Stimulated activated CD4-positive, alpha-beta T cell treated with anti-CD3 and anti-CD28 coated beads, TNF-alpha, amount 100 ng/mL, for 4 hours (primary cell): ENCODE measurements at regions not wholly inside any gene's neighbourhood (a gene's known extent, or its start where the extent isn't known, plus 50 kb on each side); places are given as distances from the start of the nearest gene placed in this dataset.
"Not testable (repeated sequence)": the region's sequence is repeated elsewhere in the genome, so short reads cannot be mapped to it uniquely, and the experiment has no call there.

Experiments
- DNase-seq, 3 experiments: peaks; one replicate each; pipeline ENCODE4 v3.0.0-alpha.2; 2020; ENCODE audit warnings: low read depth in 3 of 3

- DNase-seq = no peak
Observed at GRCh38 chr1:243996223-243996622, 54.9 kb upstream of the ZBTB18 start.

DNA sequence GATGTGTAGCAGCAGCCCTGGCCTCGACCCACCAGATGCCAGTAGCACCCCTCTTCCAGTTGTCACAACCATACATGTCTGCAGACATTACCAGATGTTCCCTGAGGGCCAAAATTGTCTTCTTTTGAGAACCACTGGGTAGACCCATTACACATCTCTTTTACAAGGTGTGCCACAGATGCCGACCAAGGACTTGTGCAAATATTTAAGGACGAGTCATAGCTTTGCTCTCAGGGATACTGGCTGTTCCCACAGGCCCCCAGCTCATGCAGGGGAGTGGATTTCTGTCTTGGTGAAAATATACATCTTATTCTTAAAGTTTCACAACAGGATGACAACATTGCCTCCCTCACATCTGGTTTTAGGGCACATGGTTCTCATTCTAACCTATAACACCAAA lies 59.4 kb upstream of the ZBTB18 start:
- DNase-seq = no peak

DNA sequence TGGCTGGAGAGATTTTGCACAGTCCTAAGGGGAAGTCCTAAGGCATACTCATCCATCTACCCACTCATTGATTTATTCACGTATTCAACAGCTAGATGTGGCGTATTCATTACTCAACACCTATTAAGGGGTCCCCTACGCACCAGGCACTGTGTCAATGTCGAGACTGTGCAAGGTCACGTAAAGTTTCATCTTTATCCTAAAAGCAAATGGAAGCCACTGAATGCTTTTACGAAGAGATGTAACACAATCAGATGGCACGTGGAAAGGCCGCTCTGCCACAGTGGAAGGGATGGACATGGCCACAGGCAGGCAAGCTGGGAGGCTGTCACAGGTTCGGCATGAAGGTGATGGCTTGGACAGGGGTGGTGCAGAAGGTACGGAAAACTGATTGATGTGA lies 66.3 kb upstream of the ZBTB18 start:
- DNase-seq = no peak

DNA sequence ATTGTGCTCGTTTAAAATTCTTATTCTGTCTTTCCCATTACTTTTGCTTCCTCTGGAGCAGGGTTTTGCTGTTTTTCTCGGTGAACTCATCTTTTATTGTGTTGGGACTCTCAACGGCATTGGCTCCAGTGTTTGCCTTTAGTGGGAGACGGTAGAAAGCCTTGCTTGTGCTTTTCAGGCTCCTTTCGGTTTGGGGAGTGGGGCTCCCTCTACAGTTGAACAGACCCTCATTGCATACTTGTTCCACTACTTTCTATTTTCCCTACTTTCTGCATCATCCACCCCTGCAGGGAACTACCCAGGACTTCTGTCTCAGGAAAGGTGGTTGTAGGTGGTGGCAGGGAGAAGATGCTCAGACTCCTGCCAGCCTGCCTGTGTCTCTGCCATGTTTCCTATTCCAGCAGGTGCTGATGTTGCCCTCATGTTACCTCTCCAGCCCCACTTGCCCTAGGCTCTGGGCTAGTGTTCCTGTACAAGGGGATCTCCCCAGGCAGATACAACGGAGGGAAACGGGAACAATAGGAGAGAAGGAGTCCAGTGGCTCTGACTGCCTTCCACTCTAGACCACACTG lies 68.5 kb upstream of the ZBTB18 start:
- DNase-seq = no peak

DNA sequence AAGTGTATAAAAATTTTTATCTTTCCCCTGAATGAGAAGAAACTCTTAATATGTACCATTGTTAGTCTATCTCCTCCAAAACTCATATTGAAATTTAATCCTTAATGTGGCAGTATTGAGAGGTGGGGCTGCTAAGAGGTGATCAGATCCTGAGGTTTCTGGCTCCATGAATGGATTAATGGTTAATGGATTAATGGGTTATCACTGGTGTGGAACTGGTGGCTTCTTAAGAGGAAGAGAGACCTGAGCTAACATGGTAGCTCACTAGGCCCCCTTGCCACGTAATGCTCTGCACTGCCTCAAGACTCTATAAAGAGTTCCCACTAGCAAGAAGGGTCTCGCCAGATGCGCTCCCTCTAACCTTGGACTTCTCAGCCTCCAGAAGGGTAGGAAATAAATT lies 70.6 kb upstream of the ZBTB18 start:
- no peak for DNase-seq

DNA sequence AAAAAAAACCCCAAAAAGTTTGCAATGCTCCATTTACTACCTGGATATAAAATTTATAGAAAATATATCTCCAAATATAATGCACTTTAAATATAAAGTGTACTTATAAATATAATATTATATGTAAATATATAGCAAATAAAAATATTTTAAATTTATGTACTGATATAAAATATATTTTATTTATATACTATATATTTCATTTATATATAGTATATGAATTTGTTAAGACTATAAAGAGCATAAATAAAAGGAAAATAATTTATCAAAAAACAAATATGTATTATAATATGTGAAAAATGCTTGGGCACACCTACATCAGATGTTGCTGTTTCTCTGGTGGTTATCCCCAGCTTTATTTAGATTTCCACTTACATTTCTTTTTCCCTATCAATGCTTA lies 71.0 kb upstream of the ZBTB18 start:
- no peak for DNase-seq

- no peak for DNase-seq
Observed at GRCh38 chr1:243979396-243979795, 71.7 kb upstream of the ZBTB18 start.

GRCh38 chr1:243977094-243977493 lies 74.0 kb upstream of the ZBTB18 start:
- DNase-seq = no peak

DNA sequence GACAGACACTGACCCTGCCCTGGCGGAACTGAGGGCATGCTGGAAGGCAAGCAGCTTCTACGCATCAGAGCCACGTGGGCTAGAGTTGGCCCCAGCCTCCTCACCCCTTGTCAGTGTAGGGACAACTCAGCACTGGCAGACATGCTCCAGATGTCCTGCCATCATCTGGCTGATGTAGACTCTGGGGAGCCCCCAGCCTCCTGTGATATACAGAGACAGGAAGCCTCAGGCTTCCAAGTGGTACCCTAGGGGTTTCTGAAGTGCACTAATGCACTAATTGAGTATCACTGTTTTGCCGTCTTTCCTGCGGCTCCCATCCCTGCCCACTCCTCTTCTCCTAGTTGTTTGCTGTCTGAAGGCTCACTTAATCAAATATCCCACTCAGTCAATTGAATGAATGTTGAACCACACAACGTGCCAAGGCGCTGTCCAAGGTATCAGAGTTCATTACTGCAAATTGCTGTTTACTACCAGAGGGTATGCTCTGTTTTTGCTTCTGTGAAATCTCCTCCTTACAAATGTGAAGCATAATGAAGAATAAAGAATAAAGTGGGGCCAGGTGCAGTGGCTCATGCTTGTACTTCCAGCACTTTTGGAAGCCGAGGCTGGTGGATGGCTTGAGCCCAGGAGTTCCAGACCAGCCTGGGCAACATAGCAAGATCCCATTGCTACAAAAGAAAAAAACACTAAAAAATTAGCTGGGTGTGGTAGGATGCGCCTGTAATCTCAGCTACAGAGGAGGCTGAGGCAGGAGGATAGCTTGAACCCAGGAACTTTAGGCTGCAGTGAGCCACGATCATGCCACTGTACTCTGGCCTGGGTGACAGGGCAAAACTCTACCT lies 76.4 kb upstream of the ZBTB18 start:
- no peak for DNase-seq

GRCh38 chr1:243973169-243973568 lies 77.9 kb upstream of the ZBTB18 start:
- no peak for DNase-seq

DNA sequence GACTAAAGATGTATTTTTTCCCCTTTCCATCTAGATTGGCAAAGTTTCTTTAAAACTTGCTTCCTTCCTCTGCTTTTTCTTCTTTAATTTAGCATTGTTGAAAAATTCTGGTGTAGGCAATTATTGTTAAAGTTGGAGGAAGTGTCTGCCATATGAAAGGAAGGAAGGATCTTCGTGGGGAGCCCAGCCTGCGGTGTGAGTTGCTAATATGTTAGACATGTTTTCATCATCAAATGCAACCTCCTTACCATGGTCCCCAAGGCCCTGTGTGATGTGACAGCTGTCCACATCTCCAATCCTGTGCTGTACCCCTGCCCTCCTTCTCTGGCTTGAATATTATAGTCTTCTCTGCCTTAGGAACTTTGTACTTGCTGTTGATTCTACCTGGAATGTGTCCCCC lies 81.0 kb upstream of the ZBTB18 start:
- no peak for DNase-seq

DNA sequence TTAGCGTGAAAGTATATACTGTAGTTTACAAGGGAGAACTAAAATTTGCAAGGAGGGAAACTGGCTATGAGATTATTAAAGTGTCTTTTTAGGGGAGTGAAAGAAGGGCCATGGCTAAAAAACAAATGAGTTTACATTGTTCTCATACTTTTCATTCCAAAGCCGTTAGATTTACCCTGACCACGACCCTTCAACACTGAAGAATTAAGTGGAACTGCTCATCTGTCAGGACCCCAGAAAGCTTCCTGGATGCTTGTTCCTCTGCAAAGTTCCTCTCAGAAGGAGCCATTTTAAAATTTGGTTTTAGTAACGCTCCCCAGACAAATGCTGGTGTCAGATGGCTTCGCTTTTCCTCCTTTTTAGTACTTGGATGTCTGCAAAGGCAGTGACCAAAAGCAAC lies 82.7 kb upstream of the ZBTB18 start:
- DNase-seq = no peak

- no peak for DNase-seq
Observed at GRCh38 chr1:243964915-243965314, 86.2 kb upstream of the ZBTB18 start.

DNA sequence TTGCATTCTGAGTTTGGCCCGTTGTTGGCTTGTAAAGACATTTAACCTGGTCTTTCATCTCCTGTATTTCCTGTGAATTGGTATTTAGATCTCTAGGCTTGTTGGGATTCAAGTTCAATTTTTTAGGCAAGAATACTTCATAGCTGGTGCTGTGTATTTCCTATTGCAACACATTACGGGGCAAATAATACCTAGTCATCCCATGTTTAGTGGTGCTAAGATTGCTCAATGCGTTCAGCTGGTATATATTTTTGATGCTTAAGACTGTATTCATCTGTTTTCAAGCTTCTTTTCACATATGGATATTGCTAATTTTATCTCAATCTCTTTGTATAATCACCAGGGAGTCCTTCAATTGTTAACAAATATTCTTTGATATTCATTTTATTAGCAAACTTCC lies 87.5 kb upstream of the ZBTB18 start:
- no peak for DNase-seq

GRCh38 chr1:243962541-243962940 lies 88.5 kb upstream of the ZBTB18 start:
- DNase-seq = no peak

DNA sequence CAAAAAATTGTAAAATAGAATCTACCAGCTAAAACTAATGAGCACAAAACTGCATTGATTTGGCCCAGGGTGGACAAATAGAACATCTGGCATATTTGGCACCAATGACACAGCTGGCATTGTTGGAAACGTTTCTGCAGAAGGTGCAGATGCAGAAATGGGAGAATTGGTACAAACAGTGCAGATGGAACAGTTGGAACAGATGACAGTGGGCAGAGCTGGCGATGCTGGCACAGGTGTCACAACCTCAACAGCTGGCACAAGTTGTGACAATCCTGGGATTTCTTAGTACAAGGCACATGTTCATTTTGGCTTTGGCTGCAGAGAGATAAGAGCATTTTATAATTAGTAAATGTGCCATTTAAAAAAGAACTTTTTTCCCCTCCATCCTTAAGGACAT lies 91.1 kb upstream of the ZBTB18 start:
- DNase-seq = no peak

DNA sequence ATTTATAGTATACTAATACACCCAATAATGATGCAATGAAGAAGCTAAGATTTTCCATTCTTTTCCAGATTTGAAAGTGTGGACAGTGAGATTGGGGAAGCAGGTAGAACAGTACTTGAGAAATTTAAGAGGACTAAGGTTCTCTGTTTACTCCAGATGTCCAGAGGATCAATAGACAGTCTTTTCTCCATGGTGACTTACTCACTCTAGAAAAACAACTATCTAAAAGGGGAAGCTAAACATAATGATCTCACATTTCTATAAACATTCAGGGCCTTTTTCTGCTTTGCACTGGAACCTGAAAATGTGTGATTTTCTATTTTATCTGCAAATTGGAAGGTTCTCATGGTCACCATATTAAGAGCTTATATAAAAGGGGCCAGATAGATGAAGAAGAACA lies 93.9 kb upstream of the ZBTB18 start:
- no peak for DNase-seq

DNA sequence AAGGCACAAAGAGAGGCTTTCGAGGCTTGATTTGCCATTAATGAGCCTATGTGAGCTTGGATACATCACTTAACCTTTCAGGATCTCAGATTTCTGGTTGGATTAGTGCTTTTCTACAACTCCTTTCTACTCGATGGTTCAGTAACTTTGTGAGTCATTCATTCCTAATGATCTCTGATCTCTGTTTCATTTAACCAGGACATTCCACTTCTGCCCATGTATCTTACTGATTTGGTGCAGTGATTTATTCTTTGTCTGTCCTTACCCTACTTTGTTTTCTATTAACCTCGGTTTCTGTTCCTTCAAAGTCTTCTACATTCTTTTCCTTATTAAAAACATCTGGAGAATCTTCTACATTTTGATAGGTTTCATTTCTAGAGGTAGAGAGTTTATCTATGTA lies 94.6 kb upstream of the ZBTB18 start:
- DNase-seq = no peak

- not testable (repeated sequence) for DNase-seq
Observed at GRCh38 chr1:243951207-243951606, 99.9 kb upstream of the ZBTB18 start.

DNA sequence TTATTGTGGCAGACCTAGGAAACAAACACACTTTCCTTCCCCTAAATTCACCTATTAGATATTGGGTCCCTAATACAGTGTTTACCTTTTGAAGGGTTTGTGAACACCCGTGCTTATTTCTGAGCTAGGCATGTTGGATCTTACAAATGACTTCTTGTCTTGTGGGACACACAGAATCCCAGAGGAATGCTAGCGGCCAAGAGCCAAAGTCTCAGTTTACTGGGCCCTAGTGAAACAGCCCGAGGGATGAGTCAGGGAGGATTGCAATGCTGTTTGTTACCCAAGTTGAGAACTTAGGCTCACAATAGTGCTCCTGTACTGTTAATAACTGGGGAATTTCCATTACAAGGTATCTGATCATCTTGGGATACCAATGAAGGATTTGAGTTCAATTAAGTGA lies 100.1 kb upstream of the AKT3 start:
- no peak for DNase-seq

DNA sequence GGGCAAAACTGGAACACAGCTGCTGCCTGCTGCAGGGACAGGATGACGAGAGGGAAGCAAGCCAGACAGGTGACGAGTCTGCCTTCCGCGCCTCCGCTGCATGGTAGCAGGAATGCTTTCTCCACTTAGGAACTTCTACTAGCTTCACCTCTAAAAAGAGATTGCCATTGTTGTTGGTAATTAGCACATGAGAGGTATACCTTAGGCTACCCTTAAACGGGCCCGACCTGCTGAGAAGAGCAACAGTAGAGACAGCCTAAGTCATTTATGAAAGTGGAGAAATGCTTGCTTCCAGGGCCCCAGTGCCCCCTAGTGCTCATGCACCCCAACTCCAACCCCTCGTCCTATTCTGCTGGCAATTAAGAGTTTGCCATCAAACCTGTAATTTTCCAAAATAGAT lies 96.9 kb upstream of the AKT3 start:
- peak in 1 of 3 experiments; percentile 4 for DNase-seq

DNA sequence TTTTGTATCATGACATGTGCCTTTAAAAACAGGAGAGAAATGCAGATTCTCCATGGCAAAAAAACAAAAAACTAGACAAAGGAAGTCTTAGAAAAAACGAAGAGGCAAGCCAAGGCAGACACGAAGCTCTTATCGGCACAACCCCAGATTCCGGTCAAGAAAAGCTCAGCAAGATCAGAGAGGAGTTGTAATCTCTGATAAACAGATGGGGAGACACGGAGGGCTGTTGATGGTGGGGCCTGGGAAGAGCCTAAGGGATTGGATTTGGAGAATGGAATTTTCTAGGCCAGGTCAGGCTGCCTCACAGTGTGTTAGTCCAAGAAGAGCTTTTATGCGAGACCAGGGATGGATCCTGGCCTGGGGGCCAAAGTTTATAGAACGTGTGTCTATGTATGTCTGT lies 96.2 kb upstream of the AKT3 start:
- no peak for DNase-seq

DNA sequence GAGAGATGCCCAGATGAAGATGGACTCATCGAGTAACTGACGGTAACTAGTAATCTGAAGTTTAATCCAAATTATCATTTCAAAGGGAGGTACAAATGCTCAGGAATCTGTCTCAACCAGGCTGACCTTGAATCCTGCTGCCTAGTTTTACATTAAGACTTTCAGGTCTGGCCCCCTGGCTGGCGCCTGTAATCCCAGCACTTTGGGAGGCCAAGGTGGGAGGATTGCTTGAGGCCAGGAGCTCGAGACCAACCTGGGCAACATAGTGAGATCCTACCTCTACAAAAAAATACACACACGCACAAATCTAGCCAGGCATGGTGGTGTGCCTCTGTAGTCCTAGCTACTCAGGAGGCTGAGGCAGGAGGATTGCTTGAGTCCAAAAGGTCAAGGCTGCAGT lies 95.7 kb upstream of the AKT3 start:
- no peak for DNase-seq
